Stimulated activated CD4-positive, alpha-beta T cell treated with anti-CD3 and anti-CD28 coated beads, Interleukin-4, amount 100 ng/mL, for 48 hours (primary cell): ENCODE measurements at regions not wholly inside any gene's neighbourhood (a gene's known extent, or its start where the extent isn't known, plus 50 kb on each side); places are given as distances from the start of the nearest gene placed in this dataset.

ENCODE experiments used
- DNase-seq, 2 donors: peaks; one replicate each; pipeline ENCODE4 v3.0.0-alpha.2; 2020; ENCODE audit warnings: low read depth in 2 of 2

DNA sequence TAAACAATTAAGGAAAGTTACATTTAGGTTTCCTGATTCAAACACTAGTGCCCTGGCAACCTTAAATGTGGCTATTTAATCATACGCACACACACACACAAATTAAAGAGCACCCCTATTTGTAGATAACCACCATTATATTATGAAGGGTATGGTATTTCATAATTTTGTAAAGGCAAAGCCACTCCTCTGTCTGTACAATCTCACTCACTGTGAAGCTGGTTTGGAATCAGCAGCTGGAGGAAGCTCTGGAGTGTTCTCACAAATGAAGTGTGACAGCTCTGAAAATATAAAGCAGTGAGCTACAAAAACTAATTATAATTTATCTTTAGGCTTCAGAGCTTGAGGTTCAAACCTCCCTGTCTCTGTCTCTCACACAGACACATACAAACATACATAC is 57.9 kb upstream of the KCNJ16 start:
- DNase-seq, result no peak

DNA sequence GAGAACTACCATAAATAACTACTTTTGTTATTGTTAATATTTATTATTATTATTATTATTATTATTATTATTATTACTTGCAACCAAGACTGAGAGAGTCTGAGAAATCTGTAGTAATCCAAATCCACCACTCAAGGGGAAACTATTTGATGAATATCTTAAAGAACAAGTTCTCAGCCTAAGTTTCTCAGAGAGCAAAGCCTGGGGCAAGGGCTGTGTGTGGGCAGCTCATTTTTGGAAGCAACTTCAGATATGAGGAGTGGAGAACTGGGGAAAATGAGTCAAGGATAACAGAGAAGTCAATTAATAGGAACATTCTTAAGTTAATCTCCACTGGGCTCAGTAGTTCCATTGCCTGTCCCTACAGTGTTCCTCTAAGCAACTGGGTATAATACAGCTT is 57.1 kb upstream of the KCNJ16 start:
- no peak for DNase-seq

DNA sequence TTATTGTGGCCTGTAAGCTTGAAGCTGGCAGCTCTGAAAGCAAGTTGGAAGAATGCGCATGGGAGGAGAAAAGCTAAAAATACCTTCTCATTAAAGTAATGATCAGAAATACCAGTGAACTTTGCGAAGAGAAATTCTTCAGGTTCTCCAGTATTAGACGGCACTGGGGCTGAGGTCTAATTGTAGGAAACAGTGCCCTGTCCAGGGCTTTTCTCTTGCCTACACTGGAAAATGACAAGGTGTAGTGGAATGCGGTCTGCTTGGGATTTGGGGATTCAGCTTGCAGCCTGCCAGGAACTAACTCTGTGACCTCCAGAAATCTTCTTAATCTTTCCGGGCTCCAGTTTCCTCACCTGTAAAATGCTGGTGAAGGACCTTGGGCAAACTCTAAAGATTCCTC is 53.3 kb upstream of the KCNJ16 start:
- DNase-seq, result no peak

GRCh38 chr17:70022175-70022574 is 52.9 kb upstream of the KCNJ16 start:
- no peak for DNase-seq

DNA sequence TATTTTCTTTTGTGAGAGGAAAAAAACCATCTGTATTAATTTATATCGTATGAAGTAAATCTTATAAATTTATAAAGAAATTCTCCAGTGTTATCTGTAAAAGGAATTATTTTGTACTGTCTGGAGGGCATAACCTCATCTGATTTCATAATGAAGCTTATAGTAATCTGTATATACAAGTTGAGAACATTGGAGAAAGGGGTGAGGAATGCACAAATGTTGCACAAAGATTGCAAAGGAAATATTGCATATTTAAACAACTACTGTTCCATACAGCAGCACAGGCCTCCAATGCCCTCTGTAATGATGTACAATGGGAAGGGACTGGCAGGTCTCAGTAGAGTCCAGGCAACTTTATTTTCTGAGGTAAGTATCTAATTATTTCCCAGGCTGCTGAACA is 50.8 kb upstream of the KCNJ16 start:
- DNase-seq, result no peak
